ENCODE measurements at regions not wholly inside any gene's neighbourhood (a gene's known extent, or its start where the extent isn't known, plus 50 kb on each side); places are given as distances from the start of the nearest gene placed in this dataset.

- DNase-seq (ENCODE audit: low read depth) = no peak
- POLR2A ChIA-PET = no interaction called here
- CTCF ChIA-PET = no interaction called here
Observed at GRCh38 chr6:68038815-68039408, 596.2 kb upstream of the ADGRB3 start.

GRCh38 chr6:68032217-68032616, 602.9 kb upstream of the ADGRB3 start:
- no peak for TF ChIP-seq CTCF (IDR thresholded peaks at IDR 0.05; ENCODE audit: insufficient read depth, low read depth, low read length)
- no peak for DNase-seq (ENCODE audit: low read depth)
- Histone ChIP-seq H3K27me3 (ENCODE audit: control insufficient read depth, insufficient read depth, low read length) (no peaks in the 10 kb centered on the region), H3K36me3 (ENCODE audit: control insufficient read depth, insufficient read depth, low read length) (no peaks in the 10 kb centered on the region), H3K4me3 (ENCODE audit: low read depth, low read length) (no peak overlapping the region)
- CTCF ChIA-PET = no interaction called here
- POLR2A ChIA-PET = no interaction called here

More at GRCh38 chr6:68038815-68039408, 596.2 kb upstream of the ADGRB3 start:
- TF ChIP-seq CTCF (IDR thresholded peaks at IDR 0.05; ENCODE audit: insufficient read depth, low read depth, low read length) = no peak
- no peak overlapping the region for H3K4me3 ChIP-seq (ENCODE audit: low read depth, low read length)
- no peaks in the 10 kb centered on the region for H3K36me3 ChIP-seq (ENCODE audit: control insufficient read depth, insufficient read depth, low read length)
- H3K27me3 ChIP-seq (ENCODE audit: control insufficient read depth, insufficient read depth, low read length) = no peaks in the 10 kb centered on the region

GRCh38 chr6:68031054-68031453, 604.0 kb upstream of the ADGRB3 start:
- Histone ChIP-seq H3K4me3 (ENCODE audit: low read depth, low read length) (no peak overlapping the region), H3K27me3 (ENCODE audit: control insufficient read depth, insufficient read depth, low read length) (no peaks in the 10 kb centered on the region), H3K36me3 (ENCODE audit: control insufficient read depth, insufficient read depth, low read length) (no peaks in the 10 kb centered on the region)
- ChIA-PET CTCF (no interaction called here), POLR2A (no interaction called here)
- no peak for TF ChIP-seq CTCF (IDR thresholded peaks at IDR 0.05; ENCODE audit: insufficient read depth, low read depth, low read length)
- DNase-seq (ENCODE audit: low read depth) = no peak

GRCh38 chr6:68026483-68026882, 608.6 kb upstream of the ADGRB3 start:
- ChIA-PET POLR2A (no interaction called here), CTCF (no interaction called here)
- Histone ChIP-seq H3K36me3 (ENCODE audit: control insufficient read depth, insufficient read depth, low read length) (no peaks in the 10 kb centered on the region), H3K4me3 (ENCODE audit: low read depth, low read length) (no peak overlapping the region), H3K27me3 (ENCODE audit: control insufficient read depth, insufficient read depth, low read length) (no peaks in the 10 kb centered on the region)
- DNase-seq (ENCODE audit: low read depth) = no peak
- no peak for TF ChIP-seq CTCF (IDR thresholded peaks at IDR 0.05; ENCODE audit: insufficient read depth, low read depth, low read length)

- H3K27me3 ChIP-seq (ENCODE audit: control insufficient read depth, insufficient read depth, low read length) = no peaks in the 10 kb centered on the region
- CTCF ChIA-PET = no interaction called here
- H3K36me3 ChIP-seq (ENCODE audit: control insufficient read depth, insufficient read depth, low read length) = no peaks in the 10 kb centered on the region
- POLR2A ChIA-PET = no interaction called here
- no peak overlapping the region for H3K4me3 ChIP-seq (ENCODE audit: low read depth, low read length)
- TF ChIP-seq CTCF (IDR thresholded peaks at IDR 0.05; ENCODE audit: insufficient read depth, low read depth, low read length) = no peak
- no peak for DNase-seq (ENCODE audit: low read depth)
Observed at GRCh38 chr6:68025764-68026163, 609.3 kb upstream of the ADGRB3 start.
